Hepatocyte (in vitro differentiated cells): ENCODE measurements at regions not wholly inside any gene's neighbourhood (a gene's known extent, or its start where the extent isn't known, plus 50 kb on each side); places are given as distances from the start of the nearest gene placed in this dataset.

Experiments
- DNase-seq: peaks from one replicate; pipeline ENCODE4 v3.0.0-alpha.2; 2016; ENCODE audit warnings: low spot score
- H2AFZ ChIP-seq: fragments of 200-600 bp; sonication (generic); 2 replicates; pipeline ENCODE4 v1.6.0; 2016; ENCODE audit warnings: antibody characterized with exemption, mild to moderate bottlenecking
- H3K27ac ChIP-seq: fragments of 200-600 bp; sonication (generic); 2 replicates; pipeline ENCODE4 v1.5.1; 2016; ENCODE audit warnings: mild to moderate bottlenecking
- H3K27me3 ChIP-seq: fragments of 200-600 bp; sonication (generic); 2 replicates; pipeline ENCODE4 v1.6.1; 2016
- H3K36me3 ChIP-seq: fragments of 200-600 bp; sonication (generic); replicated peaks from 2 replicates; pipeline ENCODE4 v1.5.1; 2016; ENCODE audit warnings: low read depth; ENCODE audit not compliant: insufficient read depth
- H3K4me1 ChIP-seq: fragments of 200-600 bp; sonication (generic); 2 replicates; pipeline ENCODE4 v1.5.1; 2016; ENCODE audit warnings: mild to moderate bottlenecking, moderate library complexity; ENCODE audit not compliant: insufficient read depth
- H3K4me2 ChIP-seq: fragments of 200-600 bp; sonication (generic); 2 replicates; pipeline ENCODE4 v1.6.0; 2016
- H3K4me3 ChIP-seq: fragments of 200-600 bp; sonication (generic); 2 replicates; pipeline ENCODE4 v1.5.1; 2016; ENCODE audit warnings: mild to moderate bottlenecking
- H3K79me2 ChIP-seq: fragments of 200-600 bp; sonication (generic); 2 replicates; pipeline ENCODE4 v1.6.0; 2017; ENCODE audit warnings: mild to moderate bottlenecking
- H3K9me2 ChIP-seq: fragments of 200-600 bp; sonication (generic); replicated peaks from 2 replicates; pipeline ENCODE4 v1.6.0; 2017; ENCODE audit warnings: mild to moderate bottlenecking; ENCODE audit not compliant: insufficient read depth
- H3K9me3 ChIP-seq: fragments of 200-600 bp; sonication (generic); 2 replicates; pipeline ENCODE4 v1.5.1; 2016; ENCODE audit warnings: low read depth, mild to moderate bottlenecking
- H4K20me1 ChIP-seq: fragments of 200-600 bp; sonication (generic); 2 replicates; pipeline ENCODE4 v1.6.0; 2016; ENCODE audit warnings: mild to moderate bottlenecking; ENCODE audit not compliant: insufficient read depth, poor library complexity, severe bottlenecking
- EZH2 ChIP-seq: fragments of 200-600 bp; sonication (generic); IDR thresholded peaks from 2 replicates; pipeline ENCODE4 v1.6.1; 2016; ENCODE audit warnings: antibody characterized with exemption, mild to moderate bottlenecking, borderline replicate concordance
- EZH2phosphoT487 ChIP-seq: fragments of 200-600 bp; sonication (generic); IDR thresholded peaks from one replicate; pipeline ENCODE4 v1.6.1; 2018; ENCODE audit warnings: antibody characterized with exemption, mild to moderate bottlenecking, low read depth, moderate library complexity; ENCODE audit not compliant: unreplicated experiment, severe bottlenecking
- WGBS: methylation state at CpG from one replicate; pipeline ENCODE4 v1.1.6; 2016; ENCODE audit warnings: low lambda C conversion rate; ENCODE audit errors: missing lambda C conversion rate; 5-methylcytosine and 5-hydroxymethylcytosine counted together
- TF ChIP-seq, protein P1 (sequence below): fragments of 200-600 bp; sonication (generic); IDR thresholded peaks from 2 replicates; pipeline ENCODE4 v1.5.1; 2016; ENCODE audit warnings: antibody characterized with exemption, mild to moderate bottlenecking; ENCODE audit not compliant: poor library complexity

DNA sequence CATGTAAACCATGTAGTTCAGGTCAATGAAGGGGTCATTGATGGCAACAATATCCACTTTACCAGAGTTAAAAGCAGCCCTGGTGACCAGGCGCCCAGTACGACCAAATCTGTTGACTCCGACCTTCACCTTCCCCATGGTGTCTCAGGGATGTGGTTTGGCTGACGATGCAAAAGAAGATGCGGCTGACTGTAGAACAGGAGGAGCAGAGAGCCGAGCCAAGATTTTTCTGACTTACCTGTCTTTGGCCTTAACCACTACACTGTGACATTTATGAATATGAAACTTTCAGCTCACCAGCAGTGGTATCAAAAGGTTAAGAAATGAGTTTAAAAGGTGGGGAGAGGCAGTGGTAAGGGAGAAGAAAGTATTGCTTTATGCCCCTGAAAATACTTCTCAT lies 309.8 kb downstream of the BCOR start:
- H3K4me2 ChIP-seq: no peak overlapping the region
- H3K27ac ChIP-seq: no peak overlapping the region
- WGBS: 98% methylated on average over 6 of the region's 6 CpGs
- no peaks in the 10 kb centered on the region for H3K9me2 ChIP-seq
- H3K36me3 ChIP-seq: no peaks in the 10 kb centered on the region
- TF ChIP-seq, protein P1, sequence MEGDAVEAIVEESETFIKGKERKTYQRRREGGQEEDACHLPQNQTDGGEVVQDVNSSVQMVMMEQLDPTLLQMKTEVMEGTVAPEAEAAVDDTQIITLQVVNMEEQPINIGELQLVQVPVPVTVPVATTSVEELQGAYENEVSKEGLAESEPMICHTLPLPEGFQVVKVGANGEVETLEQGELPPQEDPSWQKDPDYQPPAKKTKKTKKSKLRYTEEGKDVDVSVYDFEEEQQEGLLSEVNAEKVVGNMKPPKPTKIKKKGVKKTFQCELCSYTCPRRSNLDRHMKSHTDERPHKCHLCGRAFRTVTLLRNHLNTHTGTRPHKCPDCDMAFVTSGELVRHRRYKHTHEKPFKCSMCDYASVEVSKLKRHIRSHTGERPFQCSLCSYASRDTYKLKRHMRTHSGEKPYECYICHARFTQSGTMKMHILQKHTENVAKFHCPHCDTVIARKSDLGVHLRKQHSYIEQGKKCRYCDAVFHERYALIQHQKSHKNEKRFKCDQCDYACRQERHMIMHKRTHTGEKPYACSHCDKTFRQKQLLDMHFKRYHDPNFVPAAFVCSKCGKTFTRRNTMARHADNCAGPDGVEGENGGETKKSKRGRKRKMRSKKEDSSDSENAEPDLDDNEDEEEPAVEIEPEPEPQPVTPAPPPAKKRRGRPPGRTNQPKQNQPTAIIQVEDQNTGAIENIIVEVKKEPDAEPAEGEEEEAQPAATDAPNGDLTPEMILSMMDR: no peak
- TF ChIP-seq EZH2: no peak
- TF ChIP-seq EZH2phosphoT487: no peak
- H3K27me3 ChIP-seq: no peaks in the 10 kb centered on the region
- no peaks in the 10 kb centered on the region for H3K9me3 ChIP-seq
- no peak overlapping the region for H3K4me3 ChIP-seq
- H2AFZ ChIP-seq: no peak overlapping the region
- H3K4me1 ChIP-seq: peaks cover 4% of the 10 kb centered on the region
- DNase-seq: no peak
- H3K79me2 ChIP-seq: no peaks in the 10 kb centered on the region
- no peaks in the 10 kb centered on the region for H4K20me1 ChIP-seq

DNA sequence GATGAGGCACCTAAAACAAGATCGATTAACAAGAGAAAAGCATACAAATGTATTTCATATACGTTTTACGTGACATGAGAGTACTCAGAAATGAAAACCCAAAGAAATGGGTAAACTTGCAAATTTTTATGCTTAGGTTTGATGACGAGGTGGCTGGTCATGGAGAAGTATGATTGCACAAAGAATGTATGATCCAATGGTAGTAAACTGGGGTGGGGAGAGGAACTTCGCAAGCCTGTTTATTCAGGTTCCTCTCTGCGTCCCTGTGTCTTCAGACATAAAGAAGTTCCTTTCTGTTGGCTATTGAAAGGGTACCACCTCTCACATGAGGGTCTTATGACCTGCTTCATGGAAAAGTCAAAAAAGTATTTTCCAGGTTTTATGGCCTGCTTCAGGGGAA lies 309.2 kb downstream of the BCOR start:
- TF ChIP-seq, protein P1: no peak
- TF ChIP-seq EZH2phosphoT487: no peak
- TF ChIP-seq EZH2: no peak
- Histone ChIP-seq H3K4me1 (peaks cover 1% of the 10 kb centered on the region), H3K27ac (no peak overlapping the region), H4K20me1 (no peaks in the 10 kb centered on the region), H3K79me2 (no peaks in the 10 kb centered on the region), H3K4me3 (no peak overlapping the region), H3K9me2 (no peaks in the 10 kb centered on the region), H3K27me3 (no peaks in the 10 kb centered on the region), H3K9me3 (no peaks in the 10 kb centered on the region), H2AFZ (no peak overlapping the region), H3K36me3 (no peaks in the 10 kb centered on the region), H3K4me2 (no peak overlapping the region)
- 96% methylated on average over 6 of the region's 6 CpGs for WGBS
- no peak for DNase-seq

DNA sequence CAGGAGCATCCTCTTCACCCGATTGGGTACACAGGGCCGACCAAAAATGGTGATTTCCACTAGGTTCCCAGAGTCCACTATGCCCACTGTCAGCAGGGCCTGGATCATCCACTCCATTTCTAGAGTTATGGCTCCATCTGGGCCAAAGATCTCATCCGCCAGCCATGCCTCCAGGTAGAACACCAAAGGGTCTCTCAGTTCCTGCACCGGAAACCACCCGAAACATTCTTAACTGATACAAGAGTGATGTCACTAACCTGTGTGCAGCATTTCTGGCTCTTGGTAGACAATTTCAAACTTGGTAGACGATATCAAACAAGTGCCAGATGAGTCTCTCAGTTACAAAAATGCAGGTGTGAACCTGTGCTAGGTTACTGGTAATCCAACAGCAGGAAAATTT lies 306.1 kb downstream of the BCOR start:
- Histone ChIP-seq H3K36me3 (no peaks in the 10 kb centered on the region), H3K4me1 (no peaks in the 10 kb centered on the region), H3K4me3 (no peak overlapping the region), H3K27me3 (no peaks in the 10 kb centered on the region), H2AFZ (no peak overlapping the region), H3K79me2 (no peaks in the 10 kb centered on the region), H3K9me3 (no peaks in the 10 kb centered on the region), H3K9me2 (no peaks in the 10 kb centered on the region), H3K4me2 (no peak overlapping the region), H3K27ac (no peak overlapping the region), H4K20me1 (no peaks in the 10 kb centered on the region)
- 96% methylated on average over 6 of the region's 6 CpGs for WGBS
- no peak for DNase-seq
- TF ChIP-seq EZH2 (no peak), EZH2phosphoT487 (no peak)
- TF ChIP-seq, protein P1: no peak

DNA sequence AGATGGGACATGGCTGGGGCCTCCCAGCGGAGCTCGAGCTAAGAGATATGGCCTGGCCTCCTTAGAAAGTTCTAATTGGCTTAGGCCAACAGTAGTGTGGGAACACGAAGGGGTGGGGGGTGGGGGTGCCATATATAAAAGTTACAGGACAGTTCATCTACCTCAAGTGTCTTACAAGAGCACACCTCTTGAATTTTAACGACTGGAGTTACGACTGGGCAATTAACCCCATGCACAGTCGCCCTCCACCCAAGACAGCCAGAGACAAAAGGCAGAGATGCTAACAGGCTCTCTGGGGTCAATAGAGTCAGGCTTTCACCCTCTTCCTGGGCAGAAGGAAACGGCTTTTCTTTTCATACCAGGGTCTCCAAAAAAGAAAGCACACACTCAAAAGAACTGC lies 302.2 kb downstream of the BCOR start:
- no peak overlapping the region for H3K4me3 ChIP-seq
- 45% methylated on average over 7 of the region's 7 CpGs for WGBS
- no peak overlapping the region for H2AFZ ChIP-seq
- no peaks in the 10 kb centered on the region for H3K9me2 ChIP-seq
- H3K27ac ChIP-seq: no peak overlapping the region
- H3K27me3 ChIP-seq: no peaks in the 10 kb centered on the region
- H3K36me3 ChIP-seq: no peaks in the 10 kb centered on the region
- H3K9me3 ChIP-seq: no peaks in the 10 kb centered on the region
- no peaks in the 10 kb centered on the region for H3K4me1 ChIP-seq
- TF ChIP-seq, protein P1: no peak
- no peak for TF ChIP-seq EZH2
- TF ChIP-seq EZH2phosphoT487: no peak
- no peak overlapping the region for H3K4me2 ChIP-seq
- H3K79me2 ChIP-seq: no peaks in the 10 kb centered on the region
- H4K20me1 ChIP-seq: no peaks in the 10 kb centered on the region
- DNase-seq: no peak
